HCT116 (cell line): ENCODE measurements at regions not wholly inside any gene's neighbourhood (a gene's known extent, or its start where the extent isn't known, plus 50 kb on each side); places are given as distances from the start of the nearest gene placed in this dataset.

Experiments used
- ATAC-seq: fragments of 200-7000 bp; cut with Tn5 transposase; 2 replicates; pipeline ENCODE4 v1.9.1; 2020; ENCODE audit warnings: mild to moderate bottlenecking, moderate library complexity
- BruUV-seq: library from RNA; stranded (reverse); fragments of 400-500 nt; replicated peaks from 2 replicates; lab custom pipeline; 2021; lab: Mats Ljungman, UMichigan
- CTCF ChIA-PET: fragments of 300-600 bp; sonication (Branson Sonifier 250); formaldehyde crosslinking; loops from one replicate; lab custom pipeline; 2021; ENCODE audit warnings: antibody characterized with exemption; lab: Charles Lee
- POLR2A ChIA-PET: fragments of 300-600, 350-600 bp; sonication (Branson Sonifier 250); formaldehyde crosslinking; loops from one replicate; lab custom pipeline; 2021; ENCODE audit warnings: antibody characterized with exemption; lab: Charles Lee
- RAD21 ChIA-PET, 2 experiments: fragments of 300-600 bp; sonication (Branson Sonifier 250); formaldehyde crosslinking; loops; one replicate each; lab custom pipeline; 2023; ENCODE audit warnings: low total read pairs in 2 of 2; ENCODE audit not compliant: uncharacterized antibody in 2 of 2, unreplicated experiment in 2 of 2, low non-redundant PET in 1 of 2; lab: Charles Lee
- DNase-seq: peaks from one replicate; pipeline ENCODE4 v3.0.0-alpha.2; 2010; ENCODE audit warnings: low read depth, low spot score
- H2AFZ ChIP-seq: fragments of 200-600 bp; shearing (Covaris generic), sonication (generic); 2 replicates; pipeline ENCODE4 v1.6.1; 2017; ENCODE audit warnings: low read depth, mixed run types, mixed read lengths, antibody characterized with exemption, low read length; ENCODE audit not compliant: poor library complexity, severe bottlenecking
- H3K27ac ChIP-seq: 2 replicates; pipeline ENCODE4 v1.5.1; 2012; ENCODE audit warnings: low read depth, low read length
- H3K27me3 ChIP-seq: fragments of 200-600 bp; sonication (generic); 2 replicates; pipeline ENCODE4 v1.6.1; 2016; ENCODE audit warnings: mixed run types, low read length, mixed read lengths; ENCODE audit not compliant: insufficient read depth
- H3K36me3 ChIP-seq, 2 experiments: fragments of 200-500 bp in 1 of 2; fragments of 200-600 bp in 1 of 2; sonication (Bioruptor generic) in 1 of 2; sonication (generic) in 1 of 2; 2 replicates each; pipeline versions ENCODE4 v1.5.1 to v1.6.1; 2014 to 2016; ENCODE audit warnings: low read length in 2 of 2, inconsistent platforms in 1 of 2, mixed read lengths in 1 of 2, mixed run types in 1 of 2; ENCODE audit not compliant: insufficient read depth in 2 of 2, control insufficient read depth in 1 of 2
- H3K4me1 ChIP-seq, 2 experiments: fragments of 200-600 bp in 1 of 2; sonication (generic) in 1 of 2; 2 replicates each; pipeline versions ENCODE4 v1.5.1 to v1.6.1; 2012 to 2017; ENCODE audit warnings: low read length in 2 of 2, inconsistent platforms in 1 of 2, mild to moderate bottlenecking in 1 of 2, mixed read lengths in 1 of 2, mixed run types in 1 of 2, moderate library complexity in 1 of 2; ENCODE audit not compliant: insufficient read depth in 2 of 2, control insufficient read depth in 1 of 2
- H3K4me2 ChIP-seq: fragments of 200-600 bp; sonication (generic); 2 replicates; pipeline ENCODE4 v1.6.1; 2017; ENCODE audit warnings: mixed run types, low read length, mixed read lengths
- H3K4me3 ChIP-seq, 2 experiments: fragments of 200-600 bp in 1 of 2; sonication (generic) in 1 of 2; replicated peaks in 1 of 2; 2 replicates each; pipeline ENCODE4 v1.5.1; 2011 to 2016; ENCODE audit warnings: low read length in 2 of 2, control low read depth in 1 of 2, low read depth in 1 of 2, mild to moderate bottlenecking in 1 of 2, mixed read lengths in 1 of 2, mixed run types in 1 of 2
- H3K79me2 ChIP-seq: fragments of 200-600 bp; sonication (generic); 2 replicates; pipeline ENCODE4 v1.6.1; 2017; ENCODE audit warnings: mild to moderate bottlenecking, mixed run types, low read length, moderate library complexity, mixed read lengths; ENCODE audit not compliant: insufficient read depth
- H3K9ac ChIP-seq: fragments of 200-600 bp; sonication (generic); 2 replicates; pipeline ENCODE4 v1.6.1; 2016; ENCODE audit warnings: low read length, mixed read lengths
- H3K9me2 ChIP-seq: fragments of 200-600 bp; sonication (generic), shearing (Covaris generic); 2 replicates; pipeline ENCODE4 v1.6.1; 2017; ENCODE audit warnings: mixed run types, mild to moderate bottlenecking, moderate library complexity; ENCODE audit not compliant: insufficient read depth
- H3K9me3 ChIP-seq, 2 experiments: fragments of 200-500 bp in 1 of 2; fragments of 200-600 bp in 1 of 2; sonication (Bioruptor generic) in 1 of 2; sonication (generic) in 1 of 2; 2 replicates each; pipeline ENCODE4 v1.6.1; 2014 to 2017; ENCODE audit warnings: low read length in 2 of 2, mixed read lengths in 2 of 2, inconsistent platforms in 1 of 2, low read depth in 1 of 2, mild to moderate bottlenecking in 1 of 2, mixed run types in 1 of 2, moderate library complexity in 1 of 2; ENCODE audit not compliant: control insufficient read depth in 1 of 2, insufficient read depth in 1 of 2
- H4K20me1 ChIP-seq: fragments of 200-600 bp; sonication (generic), shearing (Covaris generic); 2 replicates; pipeline ENCODE4 v1.6.1; 2017; ENCODE audit warnings: mixed run types, mild to moderate bottlenecking, moderate library complexity; ENCODE audit not compliant: insufficient read depth
- CBX3 ChIP-seq: IDR thresholded peaks from 2 replicates; pipeline ENCODE4 v1.6.1; 2012; ENCODE audit warnings: low read depth
- CEBPB ChIP-seq: IDR thresholded peaks from 2 replicates; pipeline ENCODE4 v1.6.1; 2012; ENCODE audit warnings: low read depth
- CTCF ChIP-seq, 3 experiments: fragments of 200-600 bp in 1 of 3; sonication (generic) in 1 of 3; IDR thresholded peaks in 2 of 3; conservative IDR thresholded peaks in 1 of 3; 2 replicates each; pipeline ENCODE4 v1.5.1; 2012 to 2017; ENCODE audit warnings: low read depth in 2 of 3, low read length in 2 of 3, antibody characterized with exemption in 1 of 3, borderline replicate concordance in 1 of 3, control low read depth in 1 of 3, mild to moderate bottlenecking in 1 of 3, mixed read lengths in 1 of 3, mixed run types in 1 of 3, moderate library complexity in 1 of 3; ENCODE audit not compliant: insufficient read depth in 1 of 3
- EGR1 ChIP-seq: IDR thresholded peaks from 2 replicates; pipeline ENCODE4 v1.6.1; 2012; ENCODE audit warnings: low read depth
- EZH2 ChIP-seq: fragments of 200-600 bp; sonication (generic); IDR thresholded peaks from 2 replicates; pipeline ENCODE4 v1.6.1; 2017; ENCODE audit warnings: antibody characterized with exemption, mixed run types
- EZH2phosphoT487 ChIP-seq: fragments of 200-600 bp; IDR thresholded peaks from 2 replicates; pipeline ENCODE4 v1.6.1; 2018; ENCODE audit warnings: antibody characterized with exemption, borderline replicate concordance
- FOSL1 ChIP-seq: IDR thresholded peaks from 2 replicates; pipeline ENCODE4 v1.6.1; 2012; ENCODE audit warnings: low read depth
- JUND ChIP-seq: IDR thresholded peaks from 2 replicates; pipeline ENCODE4 v1.6.1; 2012
- POLR2AphosphoS5 ChIP-seq: IDR thresholded peaks from 2 replicates; pipeline ENCODE4 v1.6.1; 2011; ENCODE audit warnings: mild to moderate bottlenecking, low read depth, low read length, moderate library complexity
- RAD21 ChIP-seq: IDR thresholded peaks from 2 replicates; pipeline ENCODE4 v1.6.1; 2012; ENCODE audit warnings: low read depth, mild to moderate bottlenecking
- SIN3A ChIP-seq: IDR thresholded peaks from 2 replicates; pipeline ENCODE4 v1.6.1; 2012; ENCODE audit warnings: low read depth
- SP1 ChIP-seq: IDR thresholded peaks from 2 replicates; pipeline ENCODE4 v1.6.1; 2012; ENCODE audit warnings: low read depth
- TCF7L2 ChIP-seq: IDR thresholded peaks from 2 replicates; pipeline ENCODE4 v1.7.0; 2011; ENCODE audit warnings: borderline replicate concordance, inconsistent platforms; ENCODE audit not compliant: insufficient read depth, insufficient read length; ENCODE audit errors: extremely low read depth
- ZFX ChIP-seq: fragments of 450-650 bp; IDR thresholded peaks from 2 replicates; pipeline ENCODE4 v1.6.1; 2017
- intact Hi-C: fragments of 100-400 bp; cut with micrococcal nuclease; formaldehyde crosslinking; loops from 2 replicates; pipeline ENCODE4 v1.10.0; 2022
- TF ChIP-seq, protein P1 (sequence below): IDR thresholded peaks from 2 replicates; pipeline ENCODE4 v1.6.1; 2012
- TF ChIP-seq, protein P2 (sequence below): IDR thresholded peaks from 2 replicates; pipeline ENCODE4 v1.6.1; 2011; ENCODE audit warnings: mild to moderate bottlenecking, low read length, moderate library complexity; ENCODE audit not compliant: insufficient replicate concordance; ENCODE audit errors: extremely low read depth
- TF ChIP-seq, protein P3 (sequence below): IDR thresholded peaks from 2 replicates; pipeline ENCODE4 v1.6.1; 2012
- TF ChIP-seq, protein P4 (sequence below): IDR thresholded peaks from 2 replicates; pipeline ENCODE4 v1.6.1; 2012; ENCODE audit warnings: low read depth

GRCh38 chr12:67881565-67881964, 107.7 kb upstream of the IFNG-AS1 start (continued):
- TF ChIP-seq, protein P1, sequence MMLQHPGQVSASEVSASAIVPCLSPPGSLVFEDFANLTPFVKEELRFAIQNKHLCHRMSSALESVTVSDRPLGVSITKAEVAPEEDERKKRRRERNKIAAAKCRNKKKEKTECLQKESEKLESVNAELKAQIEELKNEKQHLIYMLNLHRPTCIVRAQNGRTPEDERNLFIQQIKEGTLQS = no peak
- TF ChIP-seq, protein P2, sequence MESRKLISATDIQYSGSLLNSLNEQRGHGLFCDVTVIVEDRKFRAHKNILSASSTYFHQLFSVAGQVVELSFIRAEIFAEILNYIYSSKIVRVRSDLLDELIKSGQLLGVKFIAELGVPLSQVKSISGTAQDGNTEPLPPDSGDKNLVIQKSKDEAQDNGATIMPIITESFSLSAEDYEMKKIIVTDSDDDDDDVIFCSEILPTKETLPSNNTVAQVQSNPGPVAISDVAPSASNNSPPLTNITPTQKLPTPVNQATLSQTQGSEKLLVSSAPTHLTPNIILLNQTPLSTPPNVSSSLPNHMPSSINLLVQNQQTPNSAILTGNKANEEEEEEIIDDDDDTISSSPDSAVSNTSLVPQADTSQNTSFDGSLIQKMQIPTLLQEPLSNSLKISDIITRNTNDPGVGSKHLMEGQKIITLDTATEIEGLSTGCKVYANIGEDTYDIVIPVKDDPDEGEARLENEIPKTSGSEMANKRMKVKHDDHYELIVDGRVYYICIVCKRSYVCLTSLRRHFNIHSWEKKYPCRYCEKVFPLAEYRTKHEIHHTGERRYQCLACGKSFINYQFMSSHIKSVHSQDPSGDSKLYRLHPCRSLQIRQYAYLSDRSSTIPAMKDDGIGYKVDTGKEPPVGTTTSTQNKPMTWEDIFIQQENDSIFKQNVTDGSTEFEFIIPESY = no peak
- no peak for TF ChIP-seq CBX3
- no peak for TF ChIP-seq EZH2phosphoT487
- TF ChIP-seq EZH2 = no peak

DNA sequence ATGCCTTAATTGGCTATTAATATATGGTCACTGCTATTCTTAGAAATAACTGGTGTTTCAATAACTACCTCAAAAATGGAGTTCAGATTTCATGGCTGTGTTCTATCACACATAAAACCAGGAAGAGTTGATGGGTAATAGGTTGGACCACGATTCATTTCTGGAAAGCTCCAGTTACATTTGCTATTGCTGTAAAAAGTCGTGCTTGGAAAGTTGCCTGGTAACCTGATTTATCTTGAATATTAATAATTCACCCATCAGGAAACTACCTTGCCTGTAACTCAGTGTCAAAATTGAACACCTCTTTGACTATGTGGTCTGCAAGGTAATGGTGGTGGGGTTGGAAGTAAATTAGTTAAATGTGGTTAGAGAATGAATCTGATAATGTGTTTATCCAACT, 104.7 kb upstream of the IFNG-AS1 start:
- H3K9me2 ChIP-seq = no peaks in the 10 kb centered on the region
- H3K79me2 ChIP-seq = no peaks in the 10 kb centered on the region
- RAD21 ChIA-PET = no interaction called here
- no peaks in the 10 kb centered on the region for H4K20me1 ChIP-seq
- H3K4me1 ChIP-seq = no peaks in the 10 kb centered on the region
- H3K27me3 ChIP-seq = no peaks in the 10 kb centered on the region
- POLR2A ChIA-PET = no interaction called here
- no peak overlapping the region for H3K27ac ChIP-seq
- no peak for DNase-seq
- intact Hi-C loops = no loop called here
- H2AFZ ChIP-seq = no peak overlapping the region
- ATAC-seq = no peak
- no peaks in the 10 kb centered on the region for H3K9me3 ChIP-seq
- BruUV-seq = no TSS peak
- H3K4me3 ChIP-seq = no peak overlapping the region
- CTCF ChIA-PET = no interaction called here
- no peak overlapping the region for H3K9ac ChIP-seq
- no peak overlapping the region for H3K4me2 ChIP-seq
- no peaks in the 10 kb centered on the region for H3K36me3 ChIP-seq
- TF ChIP-seq EZH2phosphoT487 (no peak), POLR2AphosphoS5 (no peak), CEBPB (no peak), CTCF (IDR thresholded peaks at IDR 0.05 in 2 of 3, conservative IDR thresholded peaks at IDR 0.05 in 1 of 3; ENCODE audit: borderline replicate concordance in 1 of 3, insufficient read depth in 1 of 3, low read depth in 2 of 3, low read length in 2 of 3) (no peak), EGR1 (no peak), SIN3A (no peak), SP1 (no peak), ZFX (no peak), JUND (no peak), RAD21 (no peak), FOSL1 (no peak), TCF7L2 (no peak), EZH2 (no peak)
- TF ChIP-seq, protein P1 = no peak
- TF ChIP-seq, protein P3, sequence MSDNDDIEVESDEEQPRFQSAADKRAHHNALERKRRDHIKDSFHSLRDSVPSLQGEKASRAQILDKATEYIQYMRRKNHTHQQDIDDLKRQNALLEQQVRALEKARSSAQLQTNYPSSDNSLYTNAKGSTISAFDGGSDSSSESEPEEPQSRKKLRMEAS = no peak
- TF ChIP-seq, protein P4, sequence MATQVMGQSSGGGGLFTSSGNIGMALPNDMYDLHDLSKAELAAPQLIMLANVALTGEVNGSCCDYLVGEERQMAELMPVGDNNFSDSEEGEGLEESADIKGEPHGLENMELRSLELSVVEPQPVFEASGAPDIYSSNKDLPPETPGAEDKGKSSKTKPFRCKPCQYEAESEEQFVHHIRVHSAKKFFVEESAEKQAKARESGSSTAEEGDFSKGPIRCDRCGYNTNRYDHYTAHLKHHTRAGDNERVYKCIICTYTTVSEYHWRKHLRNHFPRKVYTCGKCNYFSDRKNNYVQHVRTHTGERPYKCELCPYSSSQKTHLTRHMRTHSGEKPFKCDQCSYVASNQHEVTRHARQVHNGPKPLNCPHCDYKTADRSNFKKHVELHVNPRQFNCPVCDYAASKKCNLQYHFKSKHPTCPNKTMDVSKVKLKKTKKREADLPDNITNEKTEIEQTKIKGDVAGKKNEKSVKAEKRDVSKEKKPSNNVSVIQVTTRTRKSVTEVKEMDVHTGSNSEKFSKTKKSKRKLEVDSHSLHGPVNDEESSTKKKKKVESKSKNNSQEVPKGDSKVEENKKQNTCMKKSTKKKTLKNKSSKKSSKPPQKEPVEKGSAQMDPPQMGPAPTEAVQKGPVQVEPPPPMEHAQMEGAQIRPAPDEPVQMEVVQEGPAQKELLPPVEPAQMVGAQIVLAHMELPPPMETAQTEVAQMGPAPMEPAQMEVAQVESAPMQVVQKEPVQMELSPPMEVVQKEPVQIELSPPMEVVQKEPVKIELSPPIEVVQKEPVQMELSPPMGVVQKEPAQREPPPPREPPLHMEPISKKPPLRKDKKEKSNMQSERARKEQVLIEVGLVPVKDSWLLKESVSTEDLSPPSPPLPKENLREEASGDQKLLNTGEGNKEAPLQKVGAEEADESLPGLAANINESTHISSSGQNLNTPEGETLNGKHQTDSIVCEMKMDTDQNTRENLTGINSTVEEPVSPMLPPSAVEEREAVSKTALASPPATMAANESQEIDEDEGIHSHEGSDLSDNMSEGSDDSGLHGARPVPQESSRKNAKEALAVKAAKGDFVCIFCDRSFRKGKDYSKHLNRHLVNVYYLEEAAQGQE = no peak
